ENCODE measurements at regions not wholly inside any gene's neighbourhood (a gene's known extent, or its start where the extent isn't known, plus 50 kb on each side); places are given as distances from the start of the nearest gene placed in this dataset.
"Not testable (repeated sequence)": the region's sequence is repeated elsewhere in the genome, so short reads cannot be mapped to it uniquely, and the experiment has no call there.

DNA sequence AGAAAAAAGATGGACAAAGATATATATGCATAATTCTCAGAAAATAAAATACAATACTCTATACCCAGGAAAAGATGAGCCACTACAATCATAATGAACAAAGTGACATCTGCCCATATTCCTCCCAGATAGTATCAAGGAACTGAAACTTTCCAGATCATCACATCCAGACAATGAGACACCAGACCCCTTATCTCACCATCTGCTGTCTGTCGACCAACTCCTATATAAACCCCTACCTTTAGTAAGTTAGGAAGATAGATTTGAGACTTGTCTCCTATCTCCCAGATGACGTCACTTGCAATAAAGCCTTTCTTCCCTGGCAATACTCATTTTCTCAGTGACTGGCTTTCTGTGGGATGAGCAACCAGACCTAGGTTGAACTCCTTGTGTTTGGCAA lies 1071.6 kb downstream of the PLOD2 start:
- H3K4me3 ChIP-seq (ENCODE audit: low read length in 3 of 3) = no peak overlapping the region

GRCh38 chr3:145094355-145094941 lies 1066.5 kb downstream of the PLOD2 start:
- Histone ChIP-seq H3K4me3 (ENCODE audit: low read length in 3 of 3) (no peak overlapping the region), H3K4me1 (ENCODE audit: control insufficient read depth in 3 of 3, insufficient read depth in 3 of 3, low read length in 3 of 3) (no peaks in the 10 kb centered on the region), H3K27me3 (ENCODE audit: control insufficient read depth in 3 of 3, insufficient read depth in 3 of 3, low read length in 3 of 3) (no peaks in the 10 kb centered on the region), H3K9ac (ENCODE audit: low read depth in 1 of 3, low read length in 3 of 3) (no peak overlapping the region), H3K36me3 (ENCODE audit: control insufficient read depth in 3 of 3, insufficient read depth in 3 of 3, low read length in 3 of 3) (no peaks in the 10 kb centered on the region), H3K9me3 (ENCODE audit: control insufficient read depth in 3 of 3, low read length in 3 of 3) (no peaks in the 10 kb centered on the region), H3K27ac (ENCODE audit: low read depth, low read length) (no peak overlapping the region)

More for the DNA sequence above, 1071.6 kb downstream of the PLOD2 start:
- Histone ChIP-seq H3K9me3 (ENCODE audit: control insufficient read depth in 3 of 3, low read length in 3 of 3) (no peaks in the 10 kb centered on the region), H3K9ac (ENCODE audit: low read depth in 1 of 3, low read length in 3 of 3) (no peak overlapping the region), H3K27me3 (ENCODE audit: control insufficient read depth in 3 of 3, insufficient read depth in 3 of 3, low read length in 3 of 3) (no peaks in the 10 kb centered on the region), H3K4me1 (ENCODE audit: control insufficient read depth in 3 of 3, insufficient read depth in 3 of 3, low read length in 3 of 3) (no peaks in the 10 kb centered on the region), H3K36me3 (ENCODE audit: control insufficient read depth in 3 of 3, insufficient read depth in 3 of 3, low read length in 3 of 3) (no peaks in the 10 kb centered on the region), H3K27ac (ENCODE audit: low read depth, low read length) (no peak overlapping the region)

DNA sequence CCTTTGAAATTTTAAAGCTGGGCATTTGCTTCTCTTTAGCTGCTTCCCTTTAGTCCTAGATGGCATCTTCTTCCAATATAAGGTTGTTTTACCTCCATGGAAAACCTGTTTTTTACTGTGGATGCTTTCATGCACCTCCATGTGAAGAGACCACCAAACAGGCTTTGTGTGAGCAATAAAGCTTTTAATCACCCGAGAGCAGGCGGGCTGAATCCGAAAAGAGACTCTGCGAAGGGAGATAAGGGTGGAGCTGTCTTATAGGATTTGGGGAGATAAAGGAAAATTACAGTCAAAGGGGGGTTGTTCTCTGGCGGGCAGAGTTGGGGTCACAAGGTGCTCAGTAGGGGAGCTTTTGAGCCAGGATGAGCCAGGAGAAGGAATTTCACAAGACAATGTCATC lies 1049.8 kb downstream of the PLOD2 start:
- H3K4me1 ChIP-seq (ENCODE audit: control insufficient read depth in 3 of 3, insufficient read depth in 3 of 3, low read length in 3 of 3); H3K36me3 ChIP-seq (ENCODE audit: control insufficient read depth in 3 of 3, insufficient read depth in 3 of 3, low read length in 3 of 3); H3K4me3 ChIP-seq (ENCODE audit: low read length in 3 of 3); H3K9ac ChIP-seq (ENCODE audit: low read depth in 1 of 3, low read length in 3 of 3); H3K9me3 ChIP-seq (ENCODE audit: control insufficient read depth in 3 of 3, low read length in 3 of 3); H3K27ac ChIP-seq (ENCODE audit: low read depth, low read length); H3K27me3 ChIP-seq (ENCODE audit: control insufficient read depth in 3 of 3, insufficient read depth in 3 of 3, low read length in 3 of 3): not testable (repeated sequence)

DNA sequence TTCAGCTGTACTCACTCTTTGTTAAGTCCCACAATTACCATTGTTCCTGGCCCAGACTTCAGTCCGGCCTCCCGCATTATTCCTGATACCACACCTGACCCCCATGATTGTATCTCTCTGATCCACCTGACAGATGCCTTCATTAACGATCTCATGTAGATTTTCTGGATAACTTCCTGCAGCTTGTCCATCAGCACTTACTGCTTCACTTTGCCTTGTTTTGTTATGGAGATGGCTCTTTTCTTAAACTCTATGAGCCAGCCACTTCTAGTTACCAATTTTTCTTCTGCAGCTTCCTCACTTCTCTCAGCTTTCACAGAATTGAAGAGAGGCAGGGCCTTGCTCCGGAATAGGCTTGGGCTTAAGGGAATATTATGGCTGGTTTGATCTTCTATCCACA lies 1044.2 kb downstream of the PLOD2 start:
- Histone ChIP-seq H3K4me3 (ENCODE audit: low read length in 3 of 3) (no peak overlapping the region), H3K36me3 (ENCODE audit: control insufficient read depth in 3 of 3, insufficient read depth in 3 of 3, low read length in 3 of 3) (no peaks in the 10 kb centered on the region), H3K27me3 (ENCODE audit: control insufficient read depth in 3 of 3, insufficient read depth in 3 of 3, low read length in 3 of 3) (no peaks in the 10 kb centered on the region), H3K9ac (ENCODE audit: low read depth in 1 of 3, low read length in 3 of 3) (no peak overlapping the region), H3K9me3 (ENCODE audit: control insufficient read depth in 3 of 3, low read length in 3 of 3) (no peaks in the 10 kb centered on the region), H3K4me1 (ENCODE audit: control insufficient read depth in 3 of 3, insufficient read depth in 3 of 3, low read length in 3 of 3) (no peaks in the 10 kb centered on the region), H3K27ac (ENCODE audit: low read depth, low read length) (no peak overlapping the region)

GRCh38 chr3:145118303-145118702 lies 1042.7 kb downstream of the PLOD2 start:
- Histone ChIP-seq H3K27me3 (ENCODE audit: control insufficient read depth in 3 of 3, insufficient read depth in 3 of 3, low read length in 3 of 3) (no peaks in the 10 kb centered on the region), H3K27ac (ENCODE audit: low read depth, low read length) (no peak overlapping the region), H3K4me1 (ENCODE audit: control insufficient read depth in 3 of 3, insufficient read depth in 3 of 3, low read length in 3 of 3) (no peaks in the 10 kb centered on the region), H3K9ac (ENCODE audit: low read depth in 1 of 3, low read length in 3 of 3) (no peak overlapping the region), H3K36me3 (ENCODE audit: control insufficient read depth in 3 of 3, insufficient read depth in 3 of 3, low read length in 3 of 3) (no peaks in the 10 kb centered on the region), H3K4me3 (ENCODE audit: low read length in 3 of 3) (no peak overlapping the region), H3K9me3 (ENCODE audit: control insufficient read depth in 3 of 3, low read length in 3 of 3) (no peaks in the 10 kb centered on the region)

DNA sequence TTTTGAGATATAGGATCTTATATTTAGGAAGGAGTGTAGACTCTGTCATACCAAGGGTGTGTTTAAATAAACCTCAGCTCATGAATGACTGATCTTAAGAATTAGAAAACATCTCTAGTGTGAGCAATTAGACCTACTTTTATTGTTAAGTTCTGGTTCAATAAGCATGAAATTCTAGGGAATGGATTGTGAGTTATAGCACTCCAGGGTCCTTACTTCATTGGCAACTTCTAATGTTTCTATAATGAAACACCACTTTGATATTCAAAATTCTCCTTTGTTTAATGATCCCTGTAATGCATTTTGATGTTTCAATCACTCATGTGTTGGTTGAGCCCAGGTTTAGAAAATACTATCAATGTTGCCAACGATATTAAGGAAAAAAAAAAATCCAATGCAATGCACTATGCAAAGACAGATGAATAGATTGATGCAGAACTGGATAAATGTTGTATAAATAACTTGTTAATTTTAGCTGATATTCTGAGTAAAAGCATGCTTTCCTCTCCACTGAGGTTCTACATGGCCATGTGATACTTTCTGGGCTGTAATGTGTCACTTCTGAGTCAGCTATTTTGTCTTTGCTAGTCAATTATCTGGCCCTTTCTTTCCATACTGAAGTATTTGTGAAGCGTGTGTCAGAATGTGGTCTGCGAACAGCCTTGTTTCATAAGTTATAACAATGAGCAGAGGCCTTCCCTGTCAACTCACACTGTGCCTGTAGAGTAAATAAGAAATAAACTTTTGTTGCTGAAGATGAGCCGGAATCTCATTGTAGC lies 1035.9 kb downstream of the PLOD2 start:
- H3K4me3 ChIP-seq (ENCODE audit: low read length in 3 of 3) = no peak overlapping the region
- no peaks in the 10 kb centered on the region for H3K4me1 ChIP-seq (ENCODE audit: control insufficient read depth in 3 of 3, insufficient read depth in 3 of 3, low read length in 3 of 3)
- no peaks in the 10 kb centered on the region for H3K27me3 ChIP-seq (ENCODE audit: control insufficient read depth in 3 of 3, insufficient read depth in 3 of 3, low read length in 3 of 3)
- H3K9ac ChIP-seq (ENCODE audit: low read depth in 1 of 3, low read length in 3 of 3) = no peak overlapping the region
- H3K36me3 ChIP-seq (ENCODE audit: control insufficient read depth in 3 of 3, insufficient read depth in 3 of 3, low read length in 3 of 3) = no peaks in the 10 kb centered on the region
- H3K9me3 ChIP-seq (ENCODE audit: control insufficient read depth in 3 of 3, low read length in 3 of 3) = no peaks in the 10 kb centered on the region
- H3K27ac ChIP-seq (ENCODE audit: low read depth, low read length) = no peak overlapping the region

- no peaks in the 10 kb centered on the region for H3K9me3 ChIP-seq (ENCODE audit: control insufficient read depth in 3 of 3, low read length in 3 of 3)
- H3K4me3 ChIP-seq (ENCODE audit: low read length in 3 of 3) = no peak overlapping the region
- H3K27me3 ChIP-seq (ENCODE audit: control insufficient read depth in 3 of 3, insufficient read depth in 3 of 3, low read length in 3 of 3) = no peaks in the 10 kb centered on the region
- no peaks in the 10 kb centered on the region for H3K36me3 ChIP-seq (ENCODE audit: control insufficient read depth in 3 of 3, insufficient read depth in 3 of 3, low read length in 3 of 3)
- no peak overlapping the region for H3K27ac ChIP-seq (ENCODE audit: low read depth, low read length)
- no peaks in the 10 kb centered on the region for H3K4me1 ChIP-seq (ENCODE audit: control insufficient read depth in 3 of 3, insufficient read depth in 3 of 3, low read length in 3 of 3)
- no peak overlapping the region for H3K9ac ChIP-seq (ENCODE audit: low read depth in 1 of 3, low read length in 3 of 3)
Measured at GRCh38 chr3:145133281-145133680, 1027.7 kb downstream of the PLOD2 start.

- H3K9ac ChIP-seq (ENCODE audit: low read depth in 1 of 3, low read length in 3 of 3) = no peak overlapping the region
- no peak overlapping the region for H3K27ac ChIP-seq (ENCODE audit: low read depth, low read length)
- H3K36me3 ChIP-seq (ENCODE audit: control insufficient read depth in 3 of 3, insufficient read depth in 3 of 3, low read length in 3 of 3) = no peaks in the 10 kb centered on the region
- no peaks in the 10 kb centered on the region for H3K4me1 ChIP-seq (ENCODE audit: control insufficient read depth in 3 of 3, insufficient read depth in 3 of 3, low read length in 3 of 3)
- H3K9me3 ChIP-seq (ENCODE audit: control insufficient read depth in 3 of 3, low read length in 3 of 3) = no peaks in the 10 kb centered on the region
- H3K4me3 ChIP-seq (ENCODE audit: low read length in 3 of 3) = no peak overlapping the region
- no peaks in the 10 kb centered on the region for H3K27me3 ChIP-seq (ENCODE audit: control insufficient read depth in 3 of 3, insufficient read depth in 3 of 3, low read length in 3 of 3)
Measured at GRCh38 chr3:145134738-145135137, 1026.2 kb downstream of the PLOD2 start.

GRCh38 chr3:145144361-145144760 lies 1016.6 kb downstream of the PLOD2 start:
- Histone ChIP-seq H3K9me3 (ENCODE audit: control insufficient read depth in 3 of 3, low read length in 3 of 3) (no peaks in the 10 kb centered on the region), H3K9ac (ENCODE audit: low read depth in 1 of 3, low read length in 3 of 3) (no peak overlapping the region), H3K4me1 (ENCODE audit: control insufficient read depth in 3 of 3, insufficient read depth in 3 of 3, low read length in 3 of 3) (no peaks in the 10 kb centered on the region), H3K27ac (ENCODE audit: low read depth, low read length) (no peak overlapping the region), H3K27me3 (ENCODE audit: control insufficient read depth in 3 of 3, insufficient read depth in 3 of 3, low read length in 3 of 3) (no peaks in the 10 kb centered on the region), H3K4me3 (ENCODE audit: low read length in 3 of 3) (no peak overlapping the region), H3K36me3 (ENCODE audit: control insufficient read depth in 3 of 3, insufficient read depth in 3 of 3, low read length in 3 of 3) (no peaks in the 10 kb centered on the region)

DNA sequence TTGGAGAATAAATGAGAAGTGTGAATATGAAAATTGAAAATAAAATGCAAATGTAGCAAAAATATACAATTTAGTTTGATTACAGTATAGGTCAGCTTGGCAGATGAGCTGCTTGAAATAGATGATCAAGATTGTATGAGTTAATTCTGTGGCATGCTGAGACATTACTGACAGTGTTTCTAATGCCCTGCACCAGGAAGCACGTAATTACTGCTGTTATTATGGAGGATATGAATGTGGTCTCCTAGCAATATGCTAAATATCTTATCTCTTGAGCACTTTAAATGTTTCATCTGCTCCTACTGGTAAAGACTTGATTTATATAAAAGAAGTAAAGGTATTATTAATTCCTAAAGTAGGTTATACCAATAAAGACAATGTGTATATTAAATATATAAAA lies 1015.5 kb downstream of the PLOD2 start:
- Histone ChIP-seq H3K27ac (ENCODE audit: low read depth, low read length) (no peak overlapping the region), H3K36me3 (ENCODE audit: control insufficient read depth in 3 of 3, insufficient read depth in 3 of 3, low read length in 3 of 3) (no peaks in the 10 kb centered on the region), H3K4me3 (ENCODE audit: low read length in 3 of 3) (no peak overlapping the region), H3K27me3 (ENCODE audit: control insufficient read depth in 3 of 3, insufficient read depth in 3 of 3, low read length in 3 of 3) (no peaks in the 10 kb centered on the region), H3K4me1 (ENCODE audit: control insufficient read depth in 3 of 3, insufficient read depth in 3 of 3, low read length in 3 of 3) (no peaks in the 10 kb centered on the region), H3K9ac (ENCODE audit: low read depth in 1 of 3, low read length in 3 of 3) (no peak overlapping the region), H3K9me3 (ENCODE audit: control insufficient read depth in 3 of 3, low read length in 3 of 3) (no peaks in the 10 kb centered on the region)
